Prostate gland (tissue), 2 donors: ENCODE measurements at regions not wholly inside any gene's neighbourhood (a gene's known extent, or its start where the extent isn't known, plus 50 kb on each side); places are given as distances from the start of the nearest gene placed in this dataset.

Experiments
- DNase-seq: peaks from one replicate; pipeline ENCODE4 v3.0.0-alpha.2; 2019; ENCODE audit warnings: low spot score
- H3K27ac ChIP-seq, 2 donors: fragments of 200-600 bp; sonication (generic); 2 replicates each; pipeline ENCODE4 v1.5.1; 2017 to 2019
- H3K27me3 ChIP-seq: fragments of 200-600 bp; sonication (generic); replicated peaks from 2 replicates; pipeline ENCODE4 v1.5.1; 2019; ENCODE audit not compliant: insufficient read depth
- H3K36me3 ChIP-seq, 2 donors: fragments of 200-600 bp; sonication (generic); 1 replicate in 1 of 2; 2 replicates in 1 of 2; pipeline versions ENCODE4 v1.5.1 to v1.8.1; 2017 to 2019
- H3K4me1 ChIP-seq: fragments of 200-600 bp; sonication (generic); replicated peaks from 2 replicates; pipeline ENCODE4 v1.5.1; 2019
- H3K4me3 ChIP-seq, 2 donors: fragments of 200-600 bp; sonication (generic); 2 replicates each; pipeline ENCODE4 v1.5.1; 2017 to 2019
- H3K9me3 ChIP-seq: fragments of 200-600 bp; sonication (generic); 2 replicates; pipeline ENCODE4 v1.5.1; 2017
- POLR2A ChIP-seq: fragments of 450-650 bp; IDR thresholded peaks from one replicate; pipeline ENCODE4 v1.6.1; 2016; ENCODE audit warnings: antibody characterized with exemption, mild to moderate bottlenecking
- POLR2AphosphoS5 ChIP-seq: sonication (generic); formaldehyde crosslinking; IDR thresholded peaks from one replicate; pipeline ENCODE4 v1.6.1; 2017; ENCODE audit warnings: antibody characterized with exemption
- WGBS: methylation state at CpG from one replicate; pipeline ENCODE4 v1.1.5; 2018; 5-methylcytosine and 5-hydroxymethylcytosine counted together
- intact Hi-C: fragments of 100-400 bp; cut with DNase I; formaldehyde crosslinking; loops from one replicate; pipeline ENCODE4 v1.14.2; 2022
- TF ChIP-seq, protein P1 (sequence below), 4 experiments: fragments of 200-600 bp in 2 of 4; fragments of 450-650 bp in 2 of 4; sonication (generic) in 2 of 4; IDR thresholded peaks; 1 replicate in 3 of 4; 2 replicates in 1 of 4; pipeline ENCODE4 v1.5.1; 2016 to 2019; ENCODE audit warnings: antibody characterized with exemption in 4 of 4, mild to moderate bottlenecking in 2 of 4, moderate library complexity in 2 of 4

DNA sequence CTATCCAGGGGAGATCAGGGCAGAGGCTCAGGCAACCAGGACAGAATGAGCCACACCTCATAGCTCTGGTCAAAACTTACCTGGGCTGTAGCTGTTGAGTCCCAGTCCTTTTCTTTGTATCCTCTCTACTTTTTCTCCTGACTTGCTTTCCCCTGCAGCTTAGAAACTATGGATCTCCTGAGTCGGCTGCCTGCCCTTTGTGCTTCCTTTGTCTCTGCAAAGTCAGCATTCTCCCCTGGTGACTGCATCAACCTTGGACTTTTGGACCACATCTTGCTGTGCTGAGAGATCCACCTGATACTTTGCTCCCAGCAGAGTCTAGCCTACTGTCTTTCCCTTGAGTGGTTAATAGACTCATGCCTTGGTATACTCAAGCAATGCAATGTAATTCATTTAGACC lies 353.3 kb downstream of the SIPA1L2 start:
- no peaks in the 10 kb centered on the region for H3K9me3 ChIP-seq
- H3K27ac ChIP-seq, result no peak overlapping the region
- no peaks in the 10 kb centered on the region for H3K4me1 ChIP-seq
- no peak overlapping the region for H3K4me3 ChIP-seq
- TF ChIP-seq, protein P1, sequence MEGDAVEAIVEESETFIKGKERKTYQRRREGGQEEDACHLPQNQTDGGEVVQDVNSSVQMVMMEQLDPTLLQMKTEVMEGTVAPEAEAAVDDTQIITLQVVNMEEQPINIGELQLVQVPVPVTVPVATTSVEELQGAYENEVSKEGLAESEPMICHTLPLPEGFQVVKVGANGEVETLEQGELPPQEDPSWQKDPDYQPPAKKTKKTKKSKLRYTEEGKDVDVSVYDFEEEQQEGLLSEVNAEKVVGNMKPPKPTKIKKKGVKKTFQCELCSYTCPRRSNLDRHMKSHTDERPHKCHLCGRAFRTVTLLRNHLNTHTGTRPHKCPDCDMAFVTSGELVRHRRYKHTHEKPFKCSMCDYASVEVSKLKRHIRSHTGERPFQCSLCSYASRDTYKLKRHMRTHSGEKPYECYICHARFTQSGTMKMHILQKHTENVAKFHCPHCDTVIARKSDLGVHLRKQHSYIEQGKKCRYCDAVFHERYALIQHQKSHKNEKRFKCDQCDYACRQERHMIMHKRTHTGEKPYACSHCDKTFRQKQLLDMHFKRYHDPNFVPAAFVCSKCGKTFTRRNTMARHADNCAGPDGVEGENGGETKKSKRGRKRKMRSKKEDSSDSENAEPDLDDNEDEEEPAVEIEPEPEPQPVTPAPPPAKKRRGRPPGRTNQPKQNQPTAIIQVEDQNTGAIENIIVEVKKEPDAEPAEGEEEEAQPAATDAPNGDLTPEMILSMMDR (IDR thresholded peaks at IDR 0.05), result no peak
- TF ChIP-seq POLR2A (no peak), POLR2AphosphoS5 (no peak)
- no peak for DNase-seq
- 93% methylated on average over 1 of the region's 1 CpG for WGBS
- H3K36me3 ChIP-seq, result no peaks in the 10 kb centered on the region
- intact Hi-C loops, result no loop called here
- H3K27me3 ChIP-seq, result no peaks in the 10 kb centered on the region

- H3K27me3 ChIP-seq, result no peaks in the 10 kb centered on the region
- 77% methylated on average over 11 of the region's 11 CpGs for WGBS
- TF ChIP-seq POLR2AphosphoS5 (no peak), POLR2A (no peak)
- TF ChIP-seq, protein P1 (IDR thresholded peaks at IDR 0.05), result no peak
- no peaks in the 10 kb centered on the region for H3K9me3 ChIP-seq
- DNase-seq, result no peak
- intact Hi-C loops, result no loop called here
- no peaks in the 10 kb centered on the region for H3K36me3 ChIP-seq
- H3K4me1 ChIP-seq, result no peaks in the 10 kb centered on the region
- no peak overlapping the region for H3K27ac ChIP-seq
- no peak overlapping the region for H3K4me3 ChIP-seq
These were observed 354.8 kb downstream of the SIPA1L2 start for GRCh38 chr1:232274999-232275710.

- Histone ChIP-seq H3K27me3 (no peaks in the 10 kb centered on the region), H3K4me1 (no peaks in the 10 kb centered on the region), H3K27ac (no peak overlapping the region), H3K4me3 (no peak overlapping the region), H3K9me3 (no peaks in the 10 kb centered on the region), H3K36me3 (no peaks in the 10 kb centered on the region)
- intact Hi-C loops, result no loop called here
- TF ChIP-seq, protein P1 (IDR thresholded peaks at IDR 0.05), result no peak
- TF ChIP-seq POLR2A (no peak), POLR2AphosphoS5 (no peak)
- no peak for DNase-seq
- WGBS, result 42% methylated on average over 4 of the region's 4 CpGs
These were observed 355.6 kb downstream of the SIPA1L2 start for GRCh38 chr1:232274236-232274855.

GRCh38 chr1:232273011-232273410 lies 356.9 kb downstream of the SIPA1L2 start:
- no peak for DNase-seq
- 63% methylated on average over 4 of the region's 4 CpGs for WGBS
- Histone ChIP-seq H3K36me3 (no peaks in the 10 kb centered on the region), H3K27ac (no peak overlapping the region), H3K4me3 (no peak overlapping the region), H3K4me1 (no peaks in the 10 kb centered on the region), H3K27me3 (no peaks in the 10 kb centered on the region), H3K9me3 (no peaks in the 10 kb centered on the region)
- intact Hi-C loops, result no loop called here
- TF ChIP-seq, protein P1 (IDR thresholded peaks at IDR 0.05), result no peak
- TF ChIP-seq POLR2AphosphoS5, result no peak
- TF ChIP-seq POLR2A, result no peak
